PC-9 (cell line): ENCODE measurements at regions not wholly inside any gene's neighbourhood (a gene's known extent, or its start where the extent isn't known, plus 50 kb on each side); places are given as distances from the start of the nearest gene placed in this dataset.

Experiments
- BruUV-seq: library from RNA; stranded (reverse); fragments of 400-500 nt; replicated peaks from 2 replicates; lab custom pipeline; 2021; lab: Mats Ljungman, UMichigan
- CTCF ChIA-PET: fragments of 300-600 bp; sonication (Branson Sonifier 250); formaldehyde crosslinking; loops from one replicate; lab custom pipeline; 2022; ENCODE audit warnings: antibody characterized with exemption; lab: Charles Lee
- POLR2A ChIA-PET: fragments of 300-600 bp; sonication (Branson Sonifier 250); formaldehyde crosslinking; loops from one replicate; lab custom pipeline; 2022; ENCODE audit warnings: antibody characterized with exemption; ENCODE audit not compliant: unreplicated experiment; lab: Charles Lee
- DNase-seq, 2 experiments: peaks; one replicate each; pipeline versions ENCODE4 v3.0.0 to v3.0.0-alpha.2; 2015 to 2022; ENCODE audit warnings: mixed read lengths in 1 of 2
- H2AFZ ChIP-seq: fragments of 200-600 bp; sonication (generic); 2 replicates; pipeline ENCODE4 v1.8.1; 2017; ENCODE audit warnings: antibody characterized with exemption
- H3F3A ChIP-seq: fragments of 200-600 bp; sonication (generic); 2 replicates; pipeline ENCODE4 v1.8.1; 2017; ENCODE audit warnings: antibody characterized with exemption, mild to moderate bottlenecking, low read depth; ENCODE audit not compliant: insufficient read depth
- H3K27ac ChIP-seq: fragments of 200-600 bp; sonication (generic); 2 replicates; pipeline ENCODE4 v1.6.1; 2016; ENCODE audit warnings: mixed run types
- H3K27me3 ChIP-seq: fragments of 200-600 bp; sonication (generic); 2 replicates; pipeline ENCODE4 v1.6.1; 2016; ENCODE audit warnings: low read depth, mixed run types; ENCODE audit not compliant: insufficient read depth
- H3K36me3 ChIP-seq: fragments of 200-600 bp; sonication (generic); 2 replicates; pipeline ENCODE4 v1.6.1; 2016; ENCODE audit warnings: low read depth, mixed run types
- H3K4me1 ChIP-seq: fragments of 200-600 bp; sonication (generic); replicated peaks from 2 replicates; pipeline ENCODE4 v1.6.1; 2016; ENCODE audit warnings: mixed run types; ENCODE audit not compliant: insufficient read depth
- H3K4me2 ChIP-seq: fragments of 200-600 bp; sonication (generic); 2 replicates; pipeline ENCODE4 v1.6.1; 2017; ENCODE audit warnings: mixed run types
- H3K4me3 ChIP-seq: fragments of 200-600 bp; sonication (generic); 2 replicates; pipeline ENCODE4 v1.6.1; 2016; ENCODE audit warnings: mixed run types
- H3K79me2 ChIP-seq: fragments of 200-600 bp; sonication (generic); 2 replicates; pipeline ENCODE4 v1.6.1; 2017; ENCODE audit warnings: low read depth, mixed run types
- H3K9me2 ChIP-seq: fragments of 200-600 bp; sonication (generic); 2 replicates; pipeline ENCODE4 v1.8.1; 2017; ENCODE audit warnings: mild to moderate bottlenecking; ENCODE audit not compliant: insufficient read depth
- H3K9me3 ChIP-seq: fragments of 200-600 bp; sonication (generic); 2 replicates; pipeline ENCODE4 v1.8.1; 2016; ENCODE audit warnings: low read depth; ENCODE audit not compliant: insufficient read depth
- H4K20me1 ChIP-seq: fragments of 200-600 bp; sonication (generic); 2 replicates; pipeline ENCODE4 v1.8.1; 2017; ENCODE audit not compliant: insufficient read depth
- CTCF ChIP-seq: fragments of 200-600 bp; sonication (generic); conservative IDR thresholded peaks from 2 replicates; pipeline ENCODE4 v1.6.1; 2017; ENCODE audit warnings: mixed run types, antibody characterized with exemption, mild to moderate bottlenecking, moderate library complexity
- EZH2 ChIP-seq: fragments of 200-600 bp; sonication (generic); IDR thresholded peaks from 2 replicates; pipeline ENCODE4 v1.8.0; 2017; ENCODE audit warnings: antibody characterized with exemption, low read depth
- intact Hi-C: fragments of 100-400 bp; cut with micrococcal nuclease; formaldehyde crosslinking; loops from one replicate; pipeline ENCODE4 v1.10.0; 2022; ENCODE audit not compliant: unreplicated experiment

- Histone ChIP-seq H3K36me3 (no peaks in the 10 kb centered on the region), H4K20me1 (no peaks in the 10 kb centered on the region), H3K4me3 (no peak overlapping the region), H3K4me1 (no peaks in the 10 kb centered on the region), H3K9me3 (no peaks in the 10 kb centered on the region), H3F3A (no peaks in the 10 kb centered on the region), H3K4me2 (no peak overlapping the region), H3K9me2 (no peaks in the 10 kb centered on the region; the same call in 1 of the 2 replicates), H3K27ac (no peak overlapping the region), H2AFZ (no peak overlapping the region), H3K79me2 (no peaks in the 10 kb centered on the region), H3K27me3 (peaks cover 14% of the 10 kb centered on the region; the same call in 1 of the 2 replicates)
- DNase-seq = no peak
- CTCF ChIA-PET = no interaction called here
- intact Hi-C loops = no loop called here
- BruUV-seq = no TSS peak
- POLR2A ChIA-PET = no interaction called here
- no peak for TF ChIP-seq CTCF
- TF ChIP-seq EZH2 = no peak
Measured at GRCh38 chr2:204037286-204037685, 100.7 kb downstream of the ICOS start.

GRCh38 chr2:204039298-204039838, 102.8 kb downstream of the ICOS start:
- Histone ChIP-seq H3K36me3 (no peaks in the 10 kb centered on the region), H3K79me2 (no peaks in the 10 kb centered on the region), H3K27ac (no peak overlapping the region), H4K20me1 (no peaks in the 10 kb centered on the region), H3K9me2 (no peaks in the 10 kb centered on the region), H3K4me3 (no peak overlapping the region), H3K4me2 (no peak overlapping the region), H3F3A (no peaks in the 10 kb centered on the region), H3K4me1 (no peaks in the 10 kb centered on the region), H2AFZ (no peak overlapping the region), H3K27me3 (peaks cover 20% of the 10 kb centered on the region; the same call in 1 of the 2 replicates), H3K9me3 (no peaks in the 10 kb centered on the region)
- CTCF ChIA-PET = no interaction called here
- no peak for DNase-seq
- no peak for TF ChIP-seq CTCF
- no peak for TF ChIP-seq EZH2
- POLR2A ChIA-PET = no interaction called here
- no TSS peak for BruUV-seq
- intact Hi-C loops = no loop called here

- H3K9me2 ChIP-seq = no peaks in the 10 kb centered on the region
- H3K36me3 ChIP-seq = no peaks in the 10 kb centered on the region
- H3K27me3 ChIP-seq = peaks cover 24% of the 10 kb centered on the region; the same call in 1 of the 2 replicates
- no peak overlapping the region for H3K4me3 ChIP-seq
- no peaks in the 10 kb centered on the region for H3K9me3 ChIP-seq
- no peak overlapping the region for H3K4me2 ChIP-seq
- H3K27ac ChIP-seq = no peak overlapping the region
- ChIA-PET POLR2A (no interaction called here), CTCF (no interaction called here)
- TF ChIP-seq CTCF (no peak), EZH2 (no peak)
- H4K20me1 ChIP-seq = no peaks in the 10 kb centered on the region
- H3F3A ChIP-seq = no peaks in the 10 kb centered on the region
- intact Hi-C loops = no loop called here
- DNase-seq = no peak
- no peak overlapping the region for H2AFZ ChIP-seq
- BruUV-seq = no TSS peak
- H3K79me2 ChIP-seq = no peaks in the 10 kb centered on the region
- H3K4me1 ChIP-seq = no peaks in the 10 kb centered on the region
Measured at GRCh38 chr2:204040016-204040415, 103.5 kb downstream of the ICOS start.
